ENCODE measurements at regions not wholly inside any gene's neighbourhood (a gene's known extent, or its start where the extent isn't known, plus 50 kb on each side); places are given as distances from the start of the nearest gene placed in this dataset.

- no peak for DNase-seq (ENCODE audit: low read depth in 1 of 2, low spot score in 1 of 2)
Observed at GRCh38 chr2:217216316-217216715, 356.5 kb upstream of the TNP1 start.

- no peak for DNase-seq (ENCODE audit: low read depth in 1 of 2, low spot score in 1 of 2)
Observed at GRCh38 chr2:217215877-217216276, 356.0 kb upstream of the TNP1 start.

DNA sequence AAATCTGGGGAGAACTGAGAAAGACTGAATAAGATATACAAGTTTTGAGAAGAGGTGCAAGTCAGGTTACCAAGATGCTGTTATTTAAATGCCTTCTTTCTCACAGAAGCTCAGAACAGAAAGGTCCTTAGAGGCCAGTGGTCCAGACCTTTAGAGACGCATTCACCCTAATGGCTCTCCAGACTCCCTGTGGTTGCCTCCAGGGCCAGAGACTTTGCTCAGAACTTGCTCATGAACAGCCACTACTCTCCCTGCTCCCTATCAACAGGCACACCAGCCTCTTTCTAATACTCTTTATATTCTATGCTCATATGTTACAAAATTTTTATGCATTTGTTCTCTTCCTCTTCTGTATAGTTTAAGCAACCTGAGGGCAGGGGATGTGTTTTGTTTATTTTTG, 349.0 kb upstream of the TNP1 start:
- no peak for DNase-seq (ENCODE audit: low read depth in 1 of 2, low spot score in 1 of 2)

DNA sequence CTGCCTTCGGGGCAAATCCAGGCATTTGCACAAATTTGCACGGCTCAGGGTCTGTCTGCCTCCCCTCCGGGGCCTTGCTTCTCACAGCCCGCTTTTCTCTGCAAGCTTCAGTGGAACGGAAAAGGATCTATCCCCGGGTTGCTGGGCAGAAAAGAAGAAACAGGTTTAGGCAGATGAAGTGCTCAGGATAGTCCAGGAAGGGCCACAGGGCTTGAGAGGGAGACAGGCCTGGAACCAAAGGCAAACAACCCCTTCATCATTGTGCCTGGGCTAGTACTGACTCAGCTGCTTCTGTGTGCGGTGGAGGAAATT, 347.8 kb upstream of the TNP1 start:
- DNase-seq (ENCODE audit: low read depth in 1 of 2, low spot score in 1 of 2): no peak

- DNase-seq (ENCODE audit: low read depth in 1 of 2, low spot score in 1 of 2): no peak
Observed at GRCh38 chr2:217206907-217207698, 347.2 kb upstream of the TNP1 start.

DNA sequence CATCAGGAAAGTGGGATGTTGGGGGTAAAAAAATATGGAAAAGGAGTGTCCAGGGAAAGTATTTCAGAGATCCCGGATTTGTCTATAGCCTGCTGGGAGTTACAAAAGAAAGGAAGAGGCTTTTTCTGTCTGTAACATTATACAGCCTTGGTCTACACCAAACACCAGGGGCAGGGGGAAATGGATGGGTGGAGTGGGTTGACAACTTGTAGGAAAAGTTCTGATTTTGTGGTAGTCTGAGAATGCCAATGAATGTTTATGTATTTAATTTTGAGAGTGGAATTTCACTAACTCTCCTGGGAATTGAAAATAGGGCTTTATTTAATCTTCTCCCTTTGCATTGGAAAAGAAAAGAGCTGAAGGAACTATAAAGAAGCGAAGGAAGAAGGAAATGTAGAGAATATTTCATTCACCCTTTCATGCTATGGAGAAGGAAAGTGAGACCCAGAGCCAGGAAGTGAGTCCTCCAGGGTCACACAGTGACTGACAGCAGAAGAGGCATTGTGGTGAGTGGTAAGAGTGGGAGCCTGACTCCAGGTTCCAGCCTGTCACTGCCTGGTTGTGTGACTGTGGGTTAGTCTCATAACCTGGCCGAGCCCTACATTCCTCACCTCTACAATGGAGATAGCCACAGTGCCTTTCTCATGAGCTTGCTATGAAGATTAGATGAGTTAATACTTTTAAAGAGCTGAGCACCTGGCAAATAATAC, 346.3 kb upstream of the TNP1 start:
- no peak for DNase-seq (ENCODE audit: low read depth in 1 of 2, low spot score in 1 of 2)

DNA sequence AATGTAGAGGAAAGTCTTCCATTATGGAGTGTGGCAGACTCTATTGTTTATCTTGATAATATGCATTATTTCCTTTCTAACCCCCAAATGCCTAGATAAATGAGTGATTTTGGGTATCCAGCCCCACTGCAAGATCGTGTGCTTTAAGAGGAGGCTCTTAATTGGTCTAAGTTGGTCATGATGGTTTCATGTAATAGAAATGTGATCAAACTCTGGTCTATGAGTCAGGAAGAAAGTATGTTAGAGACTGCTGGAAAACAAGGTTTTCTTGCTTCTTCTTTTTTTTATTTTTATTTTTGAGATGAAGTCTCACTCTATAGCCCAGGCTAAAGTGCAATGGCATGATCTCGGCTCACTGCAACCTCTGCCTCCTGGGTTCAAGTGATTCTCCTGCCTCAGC, 344.5 kb upstream of the TNP1 start:
- DNase-seq (ENCODE audit: low read depth in 1 of 2, low spot score in 1 of 2): no peak

DNA sequence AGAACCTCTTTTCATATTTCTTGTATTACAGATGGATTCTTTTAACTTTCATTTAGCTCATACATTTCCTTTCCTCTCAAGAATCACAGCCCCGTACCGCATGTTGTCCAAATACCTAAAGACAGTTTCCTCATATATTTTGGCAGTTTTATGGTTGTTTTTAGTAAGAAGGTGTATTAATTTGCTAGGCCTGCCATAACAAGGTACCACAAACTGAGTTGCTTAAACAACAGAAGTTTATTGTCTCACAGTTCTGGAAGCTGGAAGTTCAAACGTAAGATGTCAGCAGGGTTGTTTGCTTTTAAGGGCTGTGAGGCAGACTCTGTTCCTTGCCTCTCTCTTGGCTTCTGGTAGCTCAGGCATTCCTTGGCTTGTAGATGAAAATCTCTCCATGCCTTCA, 343.2 kb upstream of the TNP1 start:
- no peak for DNase-seq (ENCODE audit: low read depth in 1 of 2, low spot score in 1 of 2)

- DNase-seq (ENCODE audit: low read depth in 1 of 2, low spot score in 1 of 2): no peak
Observed at GRCh38 chr2:217199255-217199630, 339.4 kb upstream of the TNP1 start.

- no peak for DNase-seq (ENCODE audit: low read depth in 1 of 2, low spot score in 1 of 2)
Observed at GRCh38 chr2:217195658-217196446, 336.0 kb upstream of the TNP1 start.

- no peak for DNase-seq (ENCODE audit: low read depth in 1 of 2, low spot score in 1 of 2)
Observed at GRCh38 chr2:217195016-217195415, 335.2 kb upstream of the TNP1 start.

DNA sequence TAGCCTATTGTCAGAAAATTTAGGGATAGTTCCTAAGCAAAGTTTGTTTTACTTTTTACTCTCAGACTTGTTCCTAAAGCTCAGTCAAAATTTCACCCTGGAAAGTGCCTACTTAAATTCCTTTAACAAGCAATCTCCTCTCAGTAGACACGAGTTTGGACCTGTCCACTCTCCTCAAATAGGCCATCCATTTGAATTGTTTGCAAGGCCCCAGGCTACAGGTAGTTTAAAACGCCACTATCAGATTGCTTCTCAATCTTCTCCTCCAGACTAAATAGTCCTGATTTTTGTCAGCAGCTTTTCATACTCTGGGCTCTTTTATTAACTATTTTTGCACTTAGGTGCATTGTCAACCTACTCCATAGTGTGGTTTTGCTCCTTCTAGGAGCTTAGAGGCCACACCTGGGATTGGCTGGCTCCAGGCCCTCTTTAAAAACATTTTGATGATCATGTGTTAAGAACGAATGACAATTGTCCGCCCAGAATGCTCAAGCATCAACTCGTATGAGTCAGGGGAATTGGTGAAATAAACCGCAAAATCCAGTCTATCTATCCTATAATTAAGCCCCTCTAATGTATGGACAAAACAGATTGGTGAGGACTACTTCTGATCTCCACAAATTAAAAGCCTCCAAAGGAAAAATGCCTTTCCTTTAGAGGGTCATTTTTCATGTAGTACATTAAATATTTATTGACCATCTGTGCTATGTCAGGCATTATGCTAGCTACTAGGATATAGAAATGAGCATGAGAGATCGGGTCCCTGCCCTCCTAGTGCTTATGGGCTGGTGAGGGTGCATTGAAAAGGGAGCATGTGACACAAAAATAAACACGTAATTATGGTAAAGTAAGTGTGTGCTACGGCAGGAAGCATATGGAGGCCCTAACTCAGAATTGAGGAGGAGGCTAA, 333.8 kb upstream of the TNP1 start:
- no peak for DNase-seq (ENCODE audit: low read depth in 1 of 2, low spot score in 1 of 2)

DNA sequence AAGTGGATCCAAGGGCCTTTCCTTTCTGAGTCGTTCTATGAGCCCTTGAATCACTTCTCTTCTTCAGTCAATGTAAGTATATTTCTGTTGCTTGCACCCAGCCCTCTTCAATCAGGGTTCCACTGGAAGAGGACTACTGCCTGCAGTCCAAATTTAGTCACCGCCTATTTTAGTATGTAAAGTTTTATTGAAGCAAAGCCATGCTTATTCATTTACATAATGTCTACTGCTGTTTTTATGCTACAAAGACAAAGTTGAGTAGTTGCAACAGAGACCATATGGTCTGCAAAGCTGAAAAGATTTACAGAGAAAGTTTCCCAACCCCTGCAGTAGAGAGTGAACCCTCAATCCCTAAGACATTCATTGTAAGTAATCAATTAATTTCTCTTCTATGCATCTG, 332.5 kb upstream of the TNP1 start:
- DNase-seq (ENCODE audit: low read depth in 1 of 2, low spot score in 1 of 2): no peak

GRCh38 chr2:217189747-217190146, 329.9 kb upstream of the TNP1 start:
- DNase-seq (ENCODE audit: low read depth in 1 of 2, low spot score in 1 of 2): no peak

- no peak for DNase-seq (ENCODE audit: low read depth in 1 of 2, low spot score in 1 of 2)
Observed at GRCh38 chr2:217189131-217189530, 329.3 kb upstream of the TNP1 start.

DNA sequence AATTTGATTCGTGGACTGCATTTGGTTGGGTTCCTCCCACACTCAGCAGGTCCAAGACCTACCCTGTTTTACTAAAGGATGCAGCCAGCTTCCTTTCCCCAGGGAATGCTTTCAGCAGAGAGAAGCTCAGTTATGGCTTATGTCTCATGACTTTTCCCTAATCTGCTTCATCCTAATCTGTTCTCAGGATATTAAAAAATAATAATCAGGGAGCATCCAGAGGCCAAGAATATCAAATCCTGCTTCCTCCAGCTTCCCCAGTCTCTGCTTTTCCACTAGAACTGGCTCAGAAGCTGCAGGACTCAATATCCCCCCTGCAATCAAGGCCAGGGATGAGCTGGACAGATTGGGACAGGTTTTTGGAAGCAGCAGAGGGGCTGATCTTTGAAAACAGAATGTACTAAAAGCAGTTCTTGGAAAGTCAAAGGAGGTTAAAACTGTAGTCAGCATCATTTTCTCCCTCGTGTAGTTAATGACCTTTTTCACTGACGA, 326.9 kb upstream of the TNP1 start:
- DNase-seq (ENCODE audit: low read depth in 1 of 2, low spot score in 1 of 2): no peak

DNA sequence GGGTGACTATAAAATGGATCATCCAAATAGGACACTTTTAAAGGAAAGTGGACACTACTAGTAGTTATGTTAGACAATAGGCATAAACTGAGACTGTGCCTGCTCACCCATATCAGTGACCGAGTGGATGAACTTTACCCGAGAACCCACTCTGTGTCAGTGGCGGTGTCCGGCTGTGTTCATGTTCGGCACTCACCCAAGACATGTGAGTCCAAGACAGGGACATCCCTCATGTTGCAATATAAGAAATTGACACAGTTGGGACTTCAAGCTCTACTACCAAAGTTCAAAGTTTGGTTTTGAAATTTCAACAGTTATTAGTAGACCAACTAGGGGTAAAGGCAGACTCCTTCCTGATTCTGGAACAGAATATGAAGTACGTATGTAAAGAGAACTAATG, 326.3 kb upstream of the TNP1 start:
- DNase-seq (ENCODE audit: low read depth in 1 of 2, low spot score in 1 of 2): no peak

GRCh38 chr2:217185265-217185995, 325.6 kb upstream of the TNP1 start:
- no peak for DNase-seq (ENCODE audit: low read depth in 1 of 2, low spot score in 1 of 2)

DNA sequence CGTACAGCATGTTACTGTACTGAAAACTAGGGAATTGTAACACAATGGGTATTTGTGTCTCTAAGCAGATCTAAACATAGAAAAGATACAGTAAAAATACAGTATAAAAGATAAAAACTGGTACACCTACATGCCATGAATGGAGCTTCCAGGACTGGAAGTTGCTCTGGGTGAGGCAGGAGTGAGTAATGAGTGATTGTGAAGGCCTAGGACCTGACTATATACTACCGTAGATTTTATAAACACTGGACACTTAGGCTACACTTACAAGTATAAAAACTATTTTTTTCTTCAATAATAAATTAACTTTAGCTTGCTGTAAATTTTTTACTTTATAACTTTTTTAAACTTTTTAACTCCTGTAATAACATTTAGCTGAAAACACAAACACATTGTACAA, 324.4 kb upstream of the TNP1 start:
- DNase-seq (ENCODE audit: low read depth in 1 of 2, low spot score in 1 of 2): no peak

GRCh38 chr2:217183471-217183870, 323.6 kb upstream of the TNP1 start:
- no peak for DNase-seq (ENCODE audit: low read depth in 1 of 2, low spot score in 1 of 2)

Measured in activated CD4-positive, alpha-beta T cell treated with anti-CD3 and anti-CD28 coated beads, Interleukin-2, amount 50 U/mL, for 24 hours (primary cell).